ENCODE measurements at regions not wholly inside any gene's neighbourhood (a gene's known extent, or its start where the extent isn't known, plus 50 kb on each side); places are given as distances from the start of the nearest gene placed in this dataset.
"Not testable (repeated sequence)": the region's sequence is repeated elsewhere in the genome, so short reads cannot be mapped to it uniquely, and the experiment has no call there.

DNA sequence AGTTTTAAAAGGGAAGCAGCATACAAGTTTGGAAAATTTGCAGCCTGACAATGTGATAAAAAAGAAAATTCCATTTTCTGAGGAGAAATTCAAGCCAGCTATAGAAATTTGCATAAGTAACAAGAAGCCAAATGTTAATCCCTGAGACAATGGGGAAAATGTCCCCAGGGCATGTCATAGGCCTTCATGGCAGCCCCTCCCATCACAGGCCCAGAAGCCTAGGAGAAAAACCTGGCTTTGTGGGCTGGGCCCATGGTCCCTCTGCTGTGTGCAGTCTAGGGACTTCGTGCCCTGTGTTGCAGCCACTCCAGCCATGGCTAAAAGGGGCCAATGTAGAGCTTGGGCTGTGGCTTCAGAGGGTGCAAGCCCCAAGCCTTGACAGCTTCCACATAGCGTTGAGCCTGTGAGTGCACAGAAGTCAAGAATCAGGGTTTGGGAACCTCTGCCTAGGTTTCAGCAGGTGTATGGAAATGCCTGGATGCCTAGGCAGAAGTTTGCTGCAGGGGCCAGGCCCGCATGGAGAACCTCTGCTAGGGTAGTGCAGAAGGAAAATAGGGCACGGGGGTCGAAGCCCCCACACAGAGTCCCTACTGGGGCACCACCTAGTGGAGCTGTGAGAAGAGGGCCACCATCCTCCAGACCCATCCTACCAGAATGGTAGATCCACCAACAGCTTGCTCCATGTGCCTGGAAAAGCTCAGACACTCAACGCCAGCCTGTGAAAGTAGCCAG is 209.8 kb upstream of the ZRANB2 start:
- TF ChIP-seq, protein P1, sequence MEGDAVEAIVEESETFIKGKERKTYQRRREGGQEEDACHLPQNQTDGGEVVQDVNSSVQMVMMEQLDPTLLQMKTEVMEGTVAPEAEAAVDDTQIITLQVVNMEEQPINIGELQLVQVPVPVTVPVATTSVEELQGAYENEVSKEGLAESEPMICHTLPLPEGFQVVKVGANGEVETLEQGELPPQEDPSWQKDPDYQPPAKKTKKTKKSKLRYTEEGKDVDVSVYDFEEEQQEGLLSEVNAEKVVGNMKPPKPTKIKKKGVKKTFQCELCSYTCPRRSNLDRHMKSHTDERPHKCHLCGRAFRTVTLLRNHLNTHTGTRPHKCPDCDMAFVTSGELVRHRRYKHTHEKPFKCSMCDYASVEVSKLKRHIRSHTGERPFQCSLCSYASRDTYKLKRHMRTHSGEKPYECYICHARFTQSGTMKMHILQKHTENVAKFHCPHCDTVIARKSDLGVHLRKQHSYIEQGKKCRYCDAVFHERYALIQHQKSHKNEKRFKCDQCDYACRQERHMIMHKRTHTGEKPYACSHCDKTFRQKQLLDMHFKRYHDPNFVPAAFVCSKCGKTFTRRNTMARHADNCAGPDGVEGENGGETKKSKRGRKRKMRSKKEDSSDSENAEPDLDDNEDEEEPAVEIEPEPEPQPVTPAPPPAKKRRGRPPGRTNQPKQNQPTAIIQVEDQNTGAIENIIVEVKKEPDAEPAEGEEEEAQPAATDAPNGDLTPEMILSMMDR (IDR thresholded peaks at IDR 0.05; ENCODE audit: low read depth, low read length, poor library complexity, severe bottlenecking) = not testable (repeated sequence)
- not testable (repeated sequence) for TF ChIP-seq EZH2phosphoT487 (IDR thresholded peaks at IDR 0.05; ENCODE audit: borderline replicate concordance, low read length)
